ELR (cell line): ENCODE measurements at regions not wholly inside any gene's neighbourhood (a gene's known extent, or its start where the extent isn't known, plus 50 kb on each side); places are given as distances from the start of the nearest gene placed in this dataset.
"Not testable (repeated sequence)": the region's sequence is repeated elsewhere in the genome, so short reads cannot be mapped to it uniquely, and the experiment has no call there.

Experiments
- DNase-seq: peaks from one replicate; pipeline ENCODE4 v3.0.0-alpha.2; 2015; ENCODE audit warnings: low read depth

- no peak for DNase-seq
Measured at GRCh38 chr2:190005513-190005912, 57.0 kb downstream of the MSTN start.

- DNase-seq: no peak
Measured at GRCh38 chr2:189999661-190000060, 62.9 kb downstream of the MSTN start.

GRCh38 chr2:189998665-189999064 lies 63.9 kb downstream of the MSTN start:
- DNase-seq: not testable (repeated sequence)

GRCh38 chr2:189997016-189997415 lies 65.5 kb downstream of the MSTN start:
- DNase-seq: no peak

- no peak for DNase-seq
Measured at GRCh38 chr2:189995679-189996078, 66.8 kb downstream of the MSTN start.

GRCh38 chr2:189982780-189983394 lies 79.6 kb downstream of the MSTN start:
- DNase-seq: peak; percentile 27

- no peak for DNase-seq
Measured at GRCh38 chr2:189982087-189982486, 80.4 kb downstream of the MSTN start.

GRCh38 chr2:189976488-189976887 lies 86.0 kb downstream of the MSTN start:
- not testable (repeated sequence) for DNase-seq

- DNase-seq: no peak
Measured at GRCh38 chr2:189960346-189960745, 102.2 kb downstream of the MSTN start.

GRCh38 chr2:189959450-189959849 lies 103.1 kb downstream of the MSTN start:
- DNase-seq: no peak

- no peak for DNase-seq
Measured at GRCh38 chr2:189954989-189955388, 107.5 kb downstream of the MSTN start.

- DNase-seq: no peak
Measured at GRCh38 chr2:189952536-189953109, 109.9 kb downstream of the MSTN start.

GRCh38 chr2:189951791-189952535 lies 110.6 kb downstream of the MSTN start:
- DNase-seq: no peak

- DNase-seq: no peak
Measured at GRCh38 chr2:189943009-189943408, 119.5 kb downstream of the MSTN start.

- DNase-seq: no peak
Measured at GRCh38 chr2:189940913-189941312, 121.6 kb downstream of the MSTN start.

- no peak for DNase-seq
Measured at GRCh38 chr2:189937691-189938090, 124.8 kb downstream of the MSTN start.

- peak; percentile 96 for DNase-seq
Measured at GRCh38 chr2:189933911-189934399, 128.6 kb downstream of the MSTN start.

GRCh38 chr2:189933041-189933440 lies 129.5 kb downstream of the MSTN start:
- DNase-seq: no peak

GRCh38 chr2:189927823-189928222 lies 134.7 kb downstream of the MSTN start:
- DNase-seq: no peak
